GM21737 (cell line): ENCODE measurements at regions not wholly inside any gene's neighbourhood (a gene's known extent, or its start where the extent isn't known, plus 50 kb on each side); places are given as distances from the start of the nearest gene placed in this dataset.
"Not testable (repeated sequence)": the region's sequence is repeated elsewhere in the genome, so short reads cannot be mapped to it uniquely, and the experiment has no call there.

Experiments
- ATAC-seq: cut with Tn5 transposase; IDR thresholded peaks from one replicate; pipeline ENCODE4 v1.9.1; 2021; ENCODE audit warnings: mild to moderate bottlenecking, moderate library complexity; ENCODE audit not compliant: unreplicated experiment

DNA sequence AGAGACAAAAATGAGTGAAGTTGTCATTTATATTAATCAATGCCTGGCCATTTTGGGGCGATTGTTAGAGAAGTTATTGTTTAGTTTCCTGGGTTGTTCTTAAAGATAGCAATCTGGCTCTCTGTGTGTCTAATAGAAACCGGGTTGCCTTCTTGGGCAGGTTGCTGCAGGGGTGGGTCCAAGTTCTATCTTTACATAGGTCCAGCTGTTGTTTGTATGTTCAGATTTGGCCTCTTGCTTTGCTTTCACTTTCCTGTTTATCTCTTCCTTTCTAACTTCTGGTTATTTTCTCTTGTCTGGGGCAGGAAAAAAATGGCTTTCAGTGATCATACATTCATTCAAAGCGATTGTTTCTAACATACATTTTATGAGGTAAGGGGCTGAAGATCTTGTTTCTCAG is 128.4 kb upstream of the NOX3 start:
- no peak for ATAC-seq

DNA sequence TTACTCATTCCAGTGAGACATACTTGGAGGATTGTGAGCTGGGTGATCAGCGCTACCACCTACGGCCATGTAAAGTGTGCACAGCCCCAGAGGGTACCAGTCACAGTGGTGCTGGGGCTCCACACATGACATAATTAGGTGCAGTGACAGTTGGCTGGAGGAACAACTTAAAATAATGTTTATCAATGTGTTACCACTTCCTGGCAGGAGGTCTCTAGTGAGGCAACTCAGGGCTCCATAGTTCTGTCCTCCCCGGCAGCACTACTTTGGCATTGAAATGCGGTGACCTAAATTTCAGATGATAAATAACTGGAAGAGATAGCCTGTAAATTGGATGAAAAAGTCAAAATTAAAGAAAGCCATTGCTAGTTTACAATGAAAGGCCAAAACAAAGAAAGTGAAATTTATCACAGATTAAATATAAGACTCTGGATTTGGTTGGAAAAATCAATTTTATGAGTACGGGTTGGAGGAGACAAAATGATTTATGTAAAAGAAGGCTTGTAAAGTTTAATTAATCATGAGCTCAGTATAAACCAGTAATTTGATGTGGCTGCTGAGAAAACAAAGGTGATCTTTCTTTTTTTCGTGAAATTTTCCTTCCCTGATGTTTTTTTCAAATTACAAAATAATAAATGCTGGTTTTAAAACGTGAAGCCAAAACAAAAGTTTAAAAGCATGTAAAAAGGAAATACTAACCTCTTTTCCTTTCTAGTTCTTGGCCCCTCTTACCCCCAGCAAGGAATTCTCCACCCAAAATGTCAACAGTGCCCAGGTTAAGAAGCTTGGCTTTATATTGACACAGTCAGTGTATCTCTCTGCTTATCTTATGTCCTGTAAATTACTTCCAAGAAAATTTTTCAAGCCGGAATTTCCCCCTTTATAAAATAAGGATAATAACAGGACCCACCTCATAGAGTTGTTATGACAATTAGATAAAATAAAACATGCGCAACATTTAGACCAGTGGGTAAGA is 126.7 kb upstream of the NOX3 start:
- no peak for ATAC-seq

- no peak for ATAC-seq
Observed at GRCh38 chr6:155580904-155581303, 125.3 kb upstream of the NOX3 start.

DNA sequence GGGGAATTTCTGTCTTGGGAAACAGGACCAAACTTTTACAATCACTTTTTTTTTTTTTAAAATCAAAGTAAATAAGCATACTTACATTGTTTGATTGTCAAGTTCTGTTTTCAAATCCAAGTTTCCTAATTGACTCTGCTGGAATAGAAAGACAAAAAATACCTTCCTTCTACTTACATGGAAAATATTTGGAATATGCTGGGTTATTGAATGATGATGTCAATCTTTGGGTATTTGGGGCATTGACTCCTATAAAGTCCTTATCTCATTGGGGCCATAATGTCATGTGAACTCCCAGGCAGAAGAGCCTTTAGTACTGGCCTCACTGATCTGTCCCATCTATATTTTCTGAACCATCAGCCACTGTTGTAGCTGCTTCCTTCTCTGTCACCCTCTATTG is 122.6 kb upstream of the NOX3 start:
- ATAC-seq: no peak

GRCh38 chr6:155561966-155562364 is 106.3 kb upstream of the NOX3 start:
- ATAC-seq: no peak

DNA sequence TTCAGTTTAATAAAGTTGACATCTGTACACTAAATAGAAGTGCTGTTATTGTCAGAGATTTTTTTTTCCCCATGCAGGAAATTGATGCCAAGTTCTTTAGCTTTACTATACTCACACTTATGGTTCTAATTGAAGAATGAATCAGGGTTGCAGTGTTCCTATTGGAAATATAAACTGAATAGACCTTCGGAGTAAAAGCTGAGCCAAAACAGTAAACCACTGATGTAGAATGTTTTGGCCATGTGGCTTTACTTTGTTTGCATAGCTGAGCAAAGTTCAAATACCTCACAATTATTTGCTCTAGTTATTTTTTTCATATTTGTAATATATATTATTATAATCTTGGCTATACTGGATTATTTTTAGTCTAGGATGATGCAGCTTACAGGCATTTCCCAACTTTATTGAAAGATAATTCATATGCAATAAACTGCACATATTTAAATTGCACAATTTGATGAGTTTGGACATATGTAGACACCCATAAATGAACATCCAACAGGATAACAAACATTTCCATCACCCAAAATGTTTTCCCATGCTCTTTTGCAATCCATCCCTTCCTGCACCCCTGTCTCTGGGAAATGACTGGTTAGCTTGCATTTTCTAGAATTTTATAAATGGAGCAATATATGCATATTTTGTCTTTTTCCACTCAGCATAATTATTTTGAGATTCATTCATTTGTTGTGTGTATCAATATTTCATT is 105.8 kb upstream of the NOX3 start:
- no peak for ATAC-seq

GRCh38 chr6:155549928-155550327 is 94.3 kb upstream of the NOX3 start:
- ATAC-seq: no peak

- no peak for ATAC-seq
Observed at GRCh38 chr6:155549028-155549798, 93.6 kb upstream of the NOX3 start.

DNA sequence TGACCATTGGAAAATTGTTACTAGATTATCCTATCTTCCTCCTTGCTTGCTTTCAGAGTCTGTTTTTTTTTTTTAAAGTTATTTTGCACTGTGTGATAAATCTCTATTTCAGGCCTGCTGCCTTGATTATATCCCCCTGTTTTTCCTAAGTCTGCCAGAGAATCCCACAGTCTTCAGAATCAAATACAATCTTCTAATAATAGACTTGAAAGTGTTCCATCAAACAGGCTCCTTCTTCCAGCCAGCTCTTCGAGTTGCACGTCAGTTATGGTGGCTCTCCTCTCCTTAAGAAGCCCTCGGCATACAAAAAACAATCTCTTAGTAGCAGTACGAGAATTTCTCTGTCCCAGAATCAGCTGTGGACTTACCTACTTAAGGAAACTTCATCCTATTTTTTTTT is 92.9 kb upstream of the NOX3 start:
- ATAC-seq: no peak

DNA sequence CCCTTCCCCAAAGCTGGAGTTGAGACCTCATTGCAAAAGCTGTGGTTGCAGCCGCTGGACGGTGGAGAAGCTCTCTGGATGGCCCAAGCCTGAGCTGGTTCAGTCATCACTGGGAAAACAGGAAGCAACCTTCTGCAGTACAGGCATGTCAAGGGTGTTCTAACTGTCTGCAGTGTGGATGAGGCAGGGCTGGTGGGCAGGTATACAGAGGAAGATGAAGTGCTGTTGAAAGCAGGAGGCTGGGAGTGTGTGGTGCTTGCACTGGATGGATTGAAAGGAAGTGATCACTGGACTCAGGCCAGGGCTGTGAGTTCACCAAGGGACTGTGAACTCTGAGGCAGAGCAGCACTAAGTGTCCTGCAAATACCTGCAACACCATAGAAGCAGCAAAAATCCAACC is 89.0 kb upstream of the NOX3 start:
- no peak for ATAC-seq

GRCh38 chr6:155543166-155543847 is 87.7 kb upstream of the NOX3 start:
- ATAC-seq: no peak

- ATAC-seq: no peak
Observed at GRCh38 chr6:155542036-155542435, 86.4 kb upstream of the NOX3 start.

- ATAC-seq: no peak
Observed at GRCh38 chr6:155538708-155539390, 83.2 kb upstream of the NOX3 start.

DNA sequence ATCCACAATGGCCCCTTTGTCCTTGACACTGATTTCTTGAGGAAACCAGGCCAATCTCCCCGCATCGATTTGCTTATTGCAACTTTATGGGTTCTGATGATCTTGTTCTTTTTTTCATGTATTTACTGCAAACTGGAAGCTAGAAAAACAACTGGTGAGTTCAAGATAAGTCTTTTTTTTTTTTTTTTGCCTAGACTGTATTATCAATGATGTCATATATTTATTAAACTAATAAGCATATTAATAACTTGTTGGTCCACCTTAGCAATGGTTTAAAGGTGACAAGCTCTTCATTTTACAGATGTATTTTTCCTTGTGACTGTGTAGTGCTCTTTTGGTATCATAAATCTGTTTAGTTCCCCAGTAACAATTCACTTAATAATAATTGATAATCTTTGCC is 79.0 kb upstream of the NOX3 start:
- no peak for ATAC-seq

- ATAC-seq: no peak
Observed at GRCh38 chr6:155530219-155530834, 74.7 kb upstream of the NOX3 start.

GRCh38 chr6:155529814-155530213 is 74.2 kb upstream of the NOX3 start:
- not testable (repeated sequence) for ATAC-seq

DNA sequence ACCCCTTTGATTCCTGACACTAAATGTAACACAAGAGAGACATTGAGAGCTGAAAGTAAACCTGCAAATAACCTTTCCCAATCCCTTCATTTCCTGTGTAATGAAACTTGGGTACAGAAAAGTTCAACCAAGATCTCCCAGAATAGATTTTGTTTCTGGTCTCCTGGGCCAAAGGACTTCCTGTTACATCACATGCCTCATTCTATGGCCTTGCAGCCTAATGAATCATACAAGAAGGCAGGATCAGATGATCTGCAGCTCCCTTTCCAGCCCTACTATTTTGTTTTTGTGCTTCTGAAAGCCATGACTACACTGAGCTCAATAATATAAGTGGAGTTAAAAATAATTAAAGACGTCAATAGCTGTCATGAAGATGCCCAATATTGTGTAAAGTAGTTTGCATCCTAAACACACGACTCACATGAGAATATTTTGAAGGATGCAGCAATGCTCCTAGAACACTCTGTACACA is 73.4 kb upstream of the NOX3 start:
- ATAC-seq: no peak

DNA sequence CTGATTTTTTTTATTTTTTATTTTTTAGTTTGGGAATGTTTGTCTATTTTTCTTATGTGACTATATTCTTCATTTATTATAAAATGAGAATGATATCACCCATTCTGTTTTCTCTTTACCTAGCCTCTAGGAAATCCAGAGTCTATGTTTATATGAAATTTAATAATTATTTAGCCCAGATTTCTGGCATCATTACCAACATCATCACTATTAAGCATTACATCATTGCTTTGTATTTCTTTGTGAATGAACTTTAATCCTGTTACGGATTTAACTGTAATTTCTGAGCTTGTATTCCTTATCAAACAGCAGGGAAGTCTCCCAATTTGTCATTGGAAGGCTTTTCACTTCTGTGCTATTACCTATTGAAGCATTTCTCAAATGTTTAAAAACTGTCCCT is 72.7 kb upstream of the NOX3 start:
- ATAC-seq: no peak

- ATAC-seq: no peak
Observed at GRCh38 chr6:155527443-155527842, 71.8 kb upstream of the NOX3 start.
